Natural killer cell treated with Interleukin-12 subunit alpha and Interleukin-12 subunit beta and Interleukin-15 and Interleukin-18, amount 100 ng/mL, for 72 hours (primary cell): ENCODE measurements at regions not wholly inside any gene's neighbourhood (a gene's known extent, or its start where the extent isn't known, plus 50 kb on each side); places are given as distances from the start of the nearest gene placed in this dataset.

Experiments used
- ATAC-seq, 2 donors: fragments of 150-1000 bp; cut with Tn5 transposase in 1 of 2; sonication (Bioruptor Pico), chemical (Tn5 transposase) in 1 of 2; 2 replicates each; pipeline ENCODE4 v1.10.0; 2021
- DNase-seq: peaks from one replicate; pipeline ENCODE4 v3.0.0; 2022; ENCODE audit warnings: low spot score
- H3K27ac Mint-ChIP-seq, 2 donors: 1 replicate in 1 of 2; 2 replicates in 1 of 2; pipeline ENCODE4 v1.8.0; 2022; ENCODE audit warnings: mixed read lengths in 2 of 2, mild to moderate bottlenecking in 1 of 2, moderate library complexity in 1 of 2
- H3K27me3 Mint-ChIP-seq, 2 donors: 1 replicate in 1 of 2; 2 replicates in 1 of 2; pipeline ENCODE4 v1.8.0; 2022; ENCODE audit warnings: mixed read lengths in 2 of 2
- H3K36me3 Mint-ChIP-seq: one replicate; pipeline ENCODE4 v1.8.0; 2022; ENCODE audit warnings: mixed read lengths
- H3K4me1 Mint-ChIP-seq, 2 donors: 1 replicate in 1 of 2; 2 replicates in 1 of 2; pipeline ENCODE4 v1.8.0; 2022; ENCODE audit warnings: low read depth in 2 of 2, mixed read lengths in 2 of 2, mild to moderate bottlenecking in 1 of 2
- H3K4me3 Mint-ChIP-seq: one replicate; pipeline ENCODE4 v1.8.0; 2022; ENCODE audit warnings: mixed read lengths
- H3K9me3 Mint-ChIP-seq: 2 replicates; pipeline ENCODE4 v1.8.0; 2022; ENCODE audit warnings: mixed read lengths

- DNase-seq (no peak), ATAC-seq (no peak)
- Mint-ChIP-seq H3K4me3 (no peak overlapping the region), H3K27ac (no peak overlapping the region), H3K27me3 (peaks cover 32 to 51% of the 10 kb centered on the region in 2 donors), H3K9me3 (no peaks in the 10 kb centered on the region), H3K4me1 (peaks cover 20 to 23% of the 10 kb centered on the region in 2 donors), H3K36me3 (peaks cover 6% of the 10 kb centered on the region)
Measured at GRCh38 chr13:30564489-30564888, 53.2 kb upstream of the USPL1 start.

GRCh38 chr13:30565658-30566057, 52.1 kb upstream of the USPL1 start:
- peaks cover 31 to 33% of the 10 kb centered on the region in 2 donors for H3K4me1 Mint-ChIP-seq
- DNase-seq (no peak), ATAC-seq (no peak)
- H3K27me3 Mint-ChIP-seq: peaks cover 31 to 47% of the 10 kb centered on the region in 2 donors
- H3K9me3 Mint-ChIP-seq: no peaks in the 10 kb centered on the region
- H3K36me3 Mint-ChIP-seq: no peaks in the 10 kb centered on the region
- no peak overlapping the region for H3K4me3 Mint-ChIP-seq
- no peak overlapping the region for H3K27ac Mint-ChIP-seq

- DNase-seq: no peak
- peaks cover 21 to 34% of the 10 kb centered on the region in 2 donors for H3K27me3 Mint-ChIP-seq
- peaks cover 33% of the 10 kb centered on the region in 2 donors for H3K4me1 Mint-ChIP-seq
- H3K36me3 Mint-ChIP-seq: no peaks in the 10 kb centered on the region
- H3K4me3 Mint-ChIP-seq: peak overlapping the region; percentile 17
- no peaks in the 10 kb centered on the region for H3K9me3 Mint-ChIP-seq
- peak overlapping the region in 1 of 2 donors; percentile 43 for H3K27ac Mint-ChIP-seq
- ATAC-seq: peak; percentile 74 to 82
Measured at GRCh38 chr13:30567072-30567471, 50.6 kb upstream of the USPL1 start.
